Endothelial cell of umbilical vein (primary cell): ENCODE measurements at regions not wholly inside any gene's neighbourhood (a gene's known extent, or its start where the extent isn't known, plus 50 kb on each side); places are given as distances from the start of the nearest gene placed in this dataset.
"Not testable (repeated sequence)": the region's sequence is repeated elsewhere in the genome, so short reads cannot be mapped to it uniquely, and the experiment has no call there.

Experiments
- CTCF ChIP-seq, 2 donors: IDR thresholded peaks; 1 replicate in 1 of 2; 2 replicates in 1 of 2; pipeline ENCODE4 v1.5.1; 2011; ENCODE audit warnings: low read length in 2 of 2, mild to moderate bottlenecking in 2 of 2, moderate library complexity in 2 of 2, control low read depth in 1 of 2, inconsistent platforms in 1 of 2, low read depth in 1 of 2; ENCODE audit not compliant: insufficient read depth in 1 of 2; ENCODE audit errors: extremely low read depth in 1 of 2
- EZH2 ChIP-seq: IDR thresholded peaks from 2 replicates; pipeline ENCODE4 v1.6.1; 2012; ENCODE audit warnings: borderline replicate concordance, low read depth, mild to moderate bottlenecking, moderate library complexity, low read length, inconsistent platforms; ENCODE audit not compliant: severe bottlenecking
- GATA2 ChIP-seq: IDR thresholded peaks from 2 replicates; pipeline ENCODE4 v1.7.0; 2011; ENCODE audit warnings: low read depth, mild to moderate bottlenecking, moderate library complexity, mixed read lengths, low read length; ENCODE audit not compliant: insufficient read length, insufficient read depth
- JUN ChIP-seq: IDR thresholded peaks from 2 replicates; pipeline ENCODE4 v1.6.1; 2011; ENCODE audit warnings: borderline replicate concordance, low read depth; ENCODE audit not compliant: insufficient read length, insufficient read depth
- MAX ChIP-seq: IDR thresholded peaks from 2 replicates; pipeline ENCODE4 v1.6.1; 2011; ENCODE audit not compliant: insufficient read depth, insufficient read length
- MYC ChIP-seq: IDR thresholded peaks from one replicate; pipeline ENCODE4 v1.6.1; 2011; ENCODE audit warnings: mild to moderate bottlenecking, low read depth, low read length
- POLR2A ChIP-seq: IDR thresholded peaks from 2 replicates; pipeline ENCODE4 v1.6.1; 2012; ENCODE audit warnings: low read depth, mild to moderate bottlenecking, control low read depth, low read length
- POLR2AphosphoS5 ChIP-seq: IDR thresholded peaks from 2 replicates; pipeline ENCODE4 v1.6.1; 2012; ENCODE audit warnings: low read depth, mild to moderate bottlenecking, control low read depth, low read length, moderate library complexity; ENCODE audit not compliant: insufficient read depth

- not testable (repeated sequence) for TF ChIP-seq CTCF (IDR thresholded peaks at IDR 0.05; ENCODE audit: extremely low read depth in 1 of 2, insufficient read depth in 1 of 2, low read depth in 1 of 2, low read length in 2 of 2); POLR2A; POLR2AphosphoS5; EZH2; GATA2; MAX; MYC; JUN
Measured at GRCh38 chr16:29074554-29075402, 89.9 kb downstream of the LAT start.
